GM12878 (cell line): ENCODE measurements at regions not wholly inside any gene's neighbourhood (a gene's known extent, or its start where the extent isn't known, plus 50 kb on each side); places are given as distances from the start of the nearest gene placed in this dataset.

Experiments
- ATAC-seq: fragments of 200-7000 bp; cut with Tn5 transposase; 3 replicates; pipeline ENCODE4 v1.9.1; 2020; ENCODE audit warnings: mild to moderate bottlenecking, moderate library complexity
- BruUV-seq: library from RNA; stranded (reverse); fragments of 400-500 nt; replicated peaks from 2 replicates; lab custom pipeline; 2021; lab: Mats Ljungman, UMichigan
- CTCF ChIA-PET: fragments of 300-600 bp; sonication (Branson Sonifier 250); formaldehyde crosslinking; extraction: SDS; loops from one replicate; lab custom pipeline; 2021; ENCODE audit warnings: inconsistent platforms; lab: Yijun Ruan, JAX
- POLR2A ChIA-PET: fragments of 350-600 bp; formaldehyde crosslinking; extraction: SDS; loops from one replicate; lab custom pipeline; 2021; ENCODE audit warnings: inconsistent platforms; lab: Charles Lee
- RAD21 ChIA-PET: fragments of 300-600 bp; sonication (Branson Sonifier 250); formaldehyde crosslinking; loops from one replicate; lab custom pipeline; 2023; ENCODE audit warnings: antibody characterized with exemption; ENCODE audit not compliant: unreplicated experiment; lab: Charles Lee
- SMC1A ChIA-PET: fragments of 300-600 bp; sonication (Branson Sonifier 250); formaldehyde crosslinking; loops from one replicate; lab custom pipeline; 2023; ENCODE audit not compliant: unreplicated experiment, uncharacterized antibody; lab: Charles Lee
- DNase-seq: peaks from one replicate; pipeline ENCODE4 v3.0.0-alpha.2; 2011; ENCODE audit warnings: low read depth, low spot score
- FAIRE-seq: peaks from 3 replicates; lab custom pipeline; 2011; peaks lifted over from hg19 to GRCh38; lab: Jason Lieb, UNC
- H2AFZ ChIP-seq: 2 replicates; pipeline ENCODE4 v1.6.0; 2011; ENCODE audit warnings: low read depth, low read length, control low read depth; ENCODE audit not compliant: control insufficient read depth
- H3K27ac ChIP-seq: 2 replicates; pipeline ENCODE4 v1.5.1; 2011; ENCODE audit warnings: control low read depth; ENCODE audit not compliant: control insufficient read depth, insufficient read depth
- H3K27me3 ChIP-seq, 2 experiments: replicated peaks in 1 of 2; 2 replicates each; pipeline versions ENCODE4 v1.6.0 to v1.6.1; 2011; ENCODE audit warnings: low read length in 1 of 2; ENCODE audit not compliant: control insufficient read depth in 2 of 2, insufficient read depth in 2 of 2
- H3K36me3 ChIP-seq, 2 experiments: 2 replicates each; pipeline ENCODE4 v1.5.1; 2011; ENCODE audit warnings: low read length in 1 of 2; ENCODE audit not compliant: control insufficient read depth in 2 of 2, insufficient read depth in 2 of 2
- H3K4me1 ChIP-seq: 2 replicates; pipeline ENCODE4 v1.6.1; 2011; ENCODE audit warnings: mild to moderate bottlenecking, low read length, moderate library complexity, mixed read lengths; ENCODE audit not compliant: control insufficient read depth, insufficient read depth
- H3K4me2 ChIP-seq: 2 replicates; pipeline ENCODE4 v1.6.0; 2011; ENCODE audit warnings: control low read depth; ENCODE audit not compliant: control insufficient read depth, insufficient read depth
- H3K4me3 ChIP-seq: fragments of 200-600 bp; sonication (generic); 2 replicates; pipeline ENCODE4 v1.5.1; 2016
- H3K79me2 ChIP-seq: 2 replicates; pipeline ENCODE4 v1.6.0; 2011; ENCODE audit warnings: low read length; ENCODE audit not compliant: control insufficient read depth, insufficient read depth
- H3K9ac ChIP-seq: 2 replicates; pipeline ENCODE4 v1.8.0; 2011; ENCODE audit warnings: low read length, control low read depth, mixed read lengths; ENCODE audit not compliant: control insufficient read depth, insufficient read depth
- H3K9me3 ChIP-seq: replicated peaks from 3 replicates; pipeline ENCODE4 v1.5.1; 2011; ENCODE audit warnings: mild to moderate bottlenecking, low read length; ENCODE audit not compliant: control insufficient read depth, insufficient read depth
- H4K20me1 ChIP-seq: 2 replicates; pipeline ENCODE4 v1.6.0; 2011; ENCODE audit not compliant: control insufficient read depth, insufficient read depth
- ATF7 ChIP-seq: fragments of 450-650 bp; IDR thresholded peaks from 2 replicates; pipeline ENCODE4 v1.6.1; 2016; ENCODE audit warnings: low read depth, mild to moderate bottlenecking
- BHLHE40 ChIP-seq, 2 experiments: fragments of 450-650 bp in 1 of 2; IDR thresholded peaks; 2 replicates each; pipeline ENCODE4 v1.6.1; 2011 to 2017; ENCODE audit warnings: low read depth in 2 of 2, borderline replicate concordance in 1 of 2, improper control_type of control experiment in 1 of 2, low read length in 1 of 2, mild to moderate bottlenecking in 1 of 2
- CEBPB ChIP-seq, 2 experiments: fragments of 150-350 bp in 1 of 2; IDR thresholded peaks; 2 replicates each; pipeline ENCODE4 v1.6.1; 2012 to 2014; ENCODE audit warnings: low read depth in 2 of 2, low read length in 2 of 2, borderline replicate concordance in 1 of 2, inconsistent platforms in 1 of 2
- FOXM1 ChIP-seq: IDR thresholded peaks from 2 replicates; pipeline ENCODE4 v1.6.1; 2012; ENCODE audit warnings: low read depth, mild to moderate bottlenecking, inconsistent platforms, low read length, moderate library complexity
- IKZF2 ChIP-seq, 2 experiments: fragments of 450-650 bp; IDR thresholded peaks; 2 replicates each; pipeline ENCODE4 v1.6.1; 2017; ENCODE audit warnings: mild to moderate bottlenecking in 2 of 2, moderate library complexity in 2 of 2
- JUNB ChIP-seq: IDR thresholded peaks from 2 replicates; pipeline ENCODE4 v1.6.1; 2016; ENCODE audit warnings: antibody characterized with exemption, mild to moderate bottlenecking
- NFIC ChIP-seq: IDR thresholded peaks from 2 replicates; pipeline ENCODE4 v1.6.1; 2012; ENCODE audit warnings: low read depth, mild to moderate bottlenecking, inconsistent platforms, low read length, moderate library complexity
- PAX5 ChIP-seq: IDR thresholded peaks from 2 replicates; pipeline ENCODE4 v1.6.1; 2011; ENCODE audit warnings: low read depth, low read length, borderline replicate concordance
- SIX5 ChIP-seq: IDR thresholded peaks from 2 replicates; pipeline ENCODE4 v1.6.1; 2011; ENCODE audit warnings: mild to moderate bottlenecking, low read depth, low read length, moderate library complexity; ENCODE audit not compliant: severe bottlenecking
- SREBF1 ChIP-seq: IDR thresholded peaks from 2 replicates; pipeline ENCODE4 v1.6.1; 2012; ENCODE audit warnings: mild to moderate bottlenecking, low read length
- TAF1 ChIP-seq: IDR thresholded peaks from 2 replicates; pipeline ENCODE4 v1.6.1; 2011; ENCODE audit warnings: mild to moderate bottlenecking, low read depth, low read length, borderline replicate concordance
- TCF12 ChIP-seq: IDR thresholded peaks from 2 replicates; pipeline ENCODE4 v1.6.1; 2011; ENCODE audit warnings: low read depth, mild to moderate bottlenecking, low read length
- TCF3 ChIP-seq: IDR thresholded peaks from 2 replicates; pipeline ENCODE4 v1.6.1; 2012; ENCODE audit warnings: low read depth, mild to moderate bottlenecking, low read length, borderline replicate concordance; ENCODE audit not compliant: insufficient read depth
- ZNF217 ChIP-seq: fragments of 450-650 bp; IDR thresholded peaks from 2 replicates; pipeline ENCODE4 v1.6.1; 2017; ENCODE audit warnings: antibody characterized with exemption, mild to moderate bottlenecking
- ZNF274 ChIP-seq: IDR thresholded peaks from one replicate; pipeline ENCODE4 v1.8.0; 2011; ENCODE audit not compliant: insufficient read length, insufficient read depth
- ZSCAN29 ChIP-seq: fragments of 450-650 bp; IDR thresholded peaks from 2 replicates; pipeline ENCODE4 v1.6.1; 2017; ENCODE audit warnings: mild to moderate bottlenecking, moderate library complexity
- WGBS: methylation state at CpG from one replicate; pipeline ENCODE4 v1.1.6; 2016; ENCODE audit warnings: low lambda C conversion rate; ENCODE audit not compliant: insufficient replicate concordance, insufficient coverage; ENCODE audit errors: missing lambda C conversion rate; 5-methylcytosine and 5-hydroxymethylcytosine counted together
- in situ Hi-C: fragments of 300-500 bp; cut with MboI; formaldehyde crosslinking; loops from 9 replicates; pipeline ENCODE4 v1.14.3; 2018; ENCODE audit warnings: mixed read lengths
- intact Hi-C: fragments of 100-400 bp; cut with micrococcal nuclease; formaldehyde crosslinking; loops from one replicate; pipeline ENCODE4 v1.14.2; 2022; ENCODE audit not compliant: unreplicated experiment
- TF ChIP-seq, protein P1 (sequence below): IDR thresholded peaks from 2 replicates; pipeline ENCODE4 v1.6.1; 2012; ENCODE audit warnings: low read length, inconsistent platforms

DNA sequence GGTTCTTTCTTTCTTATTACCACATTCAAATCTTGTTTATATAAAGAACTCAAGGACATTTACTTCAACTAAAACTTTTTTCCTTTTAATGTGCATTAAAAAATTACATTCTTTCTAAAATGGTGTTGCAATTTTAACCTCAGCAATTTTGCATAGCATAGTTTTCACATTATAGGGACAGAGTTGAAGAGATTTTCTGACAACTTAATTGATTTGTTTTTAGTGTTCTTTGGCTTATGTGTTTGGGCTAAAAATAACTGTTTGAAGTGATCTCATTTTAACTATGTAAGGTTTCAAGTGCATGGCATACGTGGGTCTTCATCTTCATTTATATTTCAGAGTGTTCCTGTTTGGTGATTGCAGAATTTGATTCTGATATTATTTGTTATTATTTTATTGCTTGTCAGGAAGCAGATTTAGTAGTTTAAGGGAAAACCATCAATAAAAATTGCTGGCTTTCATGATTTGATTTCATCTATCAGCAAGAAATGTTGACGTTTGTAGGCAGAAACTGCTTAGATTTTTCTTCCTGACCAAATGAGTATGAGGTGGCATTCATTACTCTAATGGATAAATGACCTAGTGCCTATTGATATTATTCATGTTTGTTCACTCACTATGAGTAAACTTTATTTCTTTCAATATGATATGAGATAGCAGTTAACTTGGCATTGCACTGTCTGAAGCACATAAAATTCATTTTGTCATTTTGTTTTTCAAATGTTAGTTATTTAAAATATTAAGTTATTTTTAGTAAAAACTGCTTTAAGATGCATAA, 398.4 kb downstream of the NUP35 start (continued):
- TF ChIP-seq TCF12 = no peak

DNA sequence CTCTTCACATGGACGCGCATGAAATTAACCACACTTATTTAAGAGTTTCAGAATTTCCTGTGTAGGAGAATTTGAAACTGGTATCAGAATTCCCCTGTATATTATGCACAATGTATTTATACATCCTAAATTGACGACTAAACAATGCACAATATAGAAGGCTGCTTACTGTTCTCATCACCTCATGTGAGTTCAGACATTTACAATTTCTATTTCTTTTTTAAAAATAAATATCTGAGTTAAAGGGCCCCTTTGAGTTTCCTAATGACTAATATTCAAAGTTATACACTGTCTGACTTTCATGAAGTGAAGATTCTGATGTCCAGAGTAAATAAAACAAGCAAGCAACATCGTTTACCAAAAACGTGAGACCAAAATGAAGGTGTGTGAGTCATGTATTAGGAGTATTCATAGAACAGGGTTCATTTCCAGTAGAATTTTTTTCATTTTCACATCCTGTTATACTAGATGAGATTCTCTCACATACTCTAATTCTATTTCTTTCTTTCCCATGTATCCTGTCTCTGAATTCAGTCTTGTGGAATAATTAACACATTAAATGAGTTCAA, 406.2 kb downstream of the NUP35 start:
- H3K27ac ChIP-seq = no peak overlapping the region
- intact Hi-C loops = no loop called here
- BruUV-seq = no TSS peak
- ChIA-PET POLR2A (no interaction called here), CTCF (no interaction called here), SMC1A (interaction anchor here (1.1 to 2.4 kb wide), 2 partner anchors 9 to 12 kb away, joined by 3 to 12 read pairs; no protein-coding TSS in a partner anchor), RAD21 (no interaction called here)
- no peak overlapping the region for H2AFZ ChIP-seq
- DNase-seq (no peak), FAIRE-seq (peak; percentile 7), ATAC-seq (peak; percentile 87)
- under 1% methylated on average over 5 of the region's 5 CpGs for WGBS
- no peak overlapping the region for H3K9ac ChIP-seq
- H3K4me2 ChIP-seq = no peak overlapping the region
- in situ Hi-C loops = no loop called here
- no peak overlapping the region for H3K4me3 ChIP-seq
- no peaks in the 10 kb centered on the region; the same call in 2 of the 3 replicates for H3K9me3 ChIP-seq
- TF ChIP-seq SREBF1 (no peak), PAX5 (no peak), NFIC (0 out of 2 replicates have a peak, but pooled peaks have one; percentile 37), CEBPB (IDR thresholded peaks at IDR 0.05; ENCODE audit: borderline replicate concordance in 1 of 2, low read depth in 2 of 2, low read length in 2 of 2) (no peak), ZSCAN29 (no peak), ATF7 (no peak), ZNF274 (no peak), IKZF2 (IDR thresholded peaks at IDR 0.05) (0 out of 4 replicates have a peak, but pooled peaks of 1 of the 2 experiments have one; percentile 23), FOXM1 (peak; percentile 62; the same call in 1 of the 2 replicates), BHLHE40 (IDR thresholded peaks at IDR 0.05; ENCODE audit: borderline replicate concordance in 1 of 2, low read depth in 2 of 2, low read length in 1 of 2) (peak; percentile 71 to 84; a peak in 3 of 4 replicates), ZNF217 (peak; percentile 40; the same call in 1 of the 2 replicates), TCF3 (no peak), SIX5 (no peak), JUNB (peak; percentile 38), TAF1 (no peak)
- TF ChIP-seq, protein P1, sequence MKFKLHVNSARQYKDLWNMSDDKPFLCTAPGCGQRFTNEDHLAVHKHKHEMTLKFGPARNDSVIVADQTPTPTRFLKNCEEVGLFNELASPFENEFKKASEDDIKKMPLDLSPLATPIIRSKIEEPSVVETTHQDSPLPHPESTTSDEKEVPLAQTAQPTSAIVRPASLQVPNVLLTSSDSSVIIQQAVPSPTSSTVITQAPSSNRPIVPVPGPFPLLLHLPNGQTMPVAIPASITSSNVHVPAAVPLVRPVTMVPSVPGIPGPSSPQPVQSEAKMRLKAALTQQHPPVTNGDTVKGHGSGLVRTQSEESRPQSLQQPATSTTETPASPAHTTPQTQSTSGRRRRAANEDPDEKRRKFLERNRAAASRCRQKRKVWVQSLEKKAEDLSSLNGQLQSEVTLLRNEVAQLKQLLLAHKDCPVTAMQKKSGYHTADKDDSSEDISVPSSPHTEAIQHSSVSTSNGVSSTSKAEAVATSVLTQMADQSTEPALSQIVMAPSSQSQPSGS = 0 out of 2 replicates have a peak, but pooled peaks have one; percentile 34
- no peaks in the 10 kb centered on the region for H4K20me1 ChIP-seq
- no peaks in the 10 kb centered on the region for H3K27me3 ChIP-seq
- H3K36me3 ChIP-seq = no peaks in the 10 kb centered on the region
- H3K79me2 ChIP-seq = no peaks in the 10 kb centered on the region
- H3K4me1 ChIP-seq = no peaks in the 10 kb centered on the region
